Gastroesophageal sphincter (tissue), 4 donors: ENCODE measurements at regions not wholly inside any gene's neighbourhood (a gene's known extent, or its start where the extent isn't known, plus 50 kb on each side); places are given as distances from the start of the nearest gene placed in this dataset.
"Not testable (repeated sequence)": the region's sequence is repeated elsewhere in the genome, so short reads cannot be mapped to it uniquely, and the experiment has no call there.

Experiments
- ATAC-seq: fragments of 150-250 bp; one replicate; pipeline ENCODE4 v1.9.1; 2016; ENCODE audit warnings: mild to moderate bottlenecking, moderate library complexity
- H3K27ac ChIP-seq, 4 donors: fragments of 200-600 bp; sonication (generic) in 3 of 4; 1 replicate in 3 of 4; 2 replicates in 1 of 4; pipeline ENCODE4 v1.5.1; 2016 to 2019
- H3K27me3 ChIP-seq: fragments of 200-600 bp; sonication (generic); one replicate; pipeline ENCODE4 v1.5.1; 2019
- H3K36me3 ChIP-seq, 2 donors: fragments of 200-600 bp; sonication (generic); one replicate each; pipeline ENCODE4 v1.5.1; 2019; ENCODE audit warnings: control low read depth in 1 of 2
- H3K4me1 ChIP-seq, 3 donors: fragments of 200-600 bp; sonication (generic); 1 replicate in 2 of 3; 2 replicates in 1 of 3; pipeline ENCODE4 v1.5.1; 2016 to 2019; ENCODE audit warnings: control low read depth in 2 of 3
- H3K4me3 ChIP-seq, 2 donors: fragments of 200-600 bp; sonication (generic); one replicate each; pipeline ENCODE4 v1.5.1; 2019; ENCODE audit warnings: mild to moderate bottlenecking in 1 of 2, moderate library complexity in 1 of 2
- H3K9me3 ChIP-seq, 3 donors: fragments of 200-600 bp; sonication (generic); one replicate each; pipeline ENCODE4 v1.5.1; 2017 to 2019; ENCODE audit warnings: control low read depth in 2 of 3
- EP300 ChIP-seq: sonication (generic); formaldehyde crosslinking; IDR thresholded peaks from one replicate; pipeline ENCODE4 v1.6.1; 2017; ENCODE audit warnings: antibody characterized with exemption, mild to moderate bottlenecking
- POLR2A ChIP-seq, 2 donors: fragments of 450-650 bp; IDR thresholded peaks; one replicate each; pipeline ENCODE4 v1.6.1; 2017; ENCODE audit warnings: antibody characterized with exemption in 2 of 2, mild to moderate bottlenecking in 2 of 2, moderate library complexity in 1 of 2
- POLR2AphosphoS5 ChIP-seq: sonication (generic); formaldehyde crosslinking; IDR thresholded peaks from one replicate; pipeline ENCODE4 v1.6.1; 2017; ENCODE audit warnings: antibody characterized with exemption
- WGBS, 2 donors: methylation state at CpG; one replicate each; pipeline ENCODE4 v1.1.5; 2018; ENCODE audit warnings: low coverage in 1 of 2; 5-methylcytosine and 5-hydroxymethylcytosine counted together
- TF ChIP-seq, protein P1 (sequence below), 4 experiments: fragments of 200-600 bp in 2 of 4; fragments of 450-650 bp in 2 of 4; sonication (generic) in 1 of 4; IDR thresholded peaks; one replicate each; pipeline ENCODE4 v1.5.1; 2017 to 2019; ENCODE audit warnings: antibody characterized with exemption in 4 of 4, mild to moderate bottlenecking in 2 of 4, moderate library complexity in 2 of 4

DNA sequence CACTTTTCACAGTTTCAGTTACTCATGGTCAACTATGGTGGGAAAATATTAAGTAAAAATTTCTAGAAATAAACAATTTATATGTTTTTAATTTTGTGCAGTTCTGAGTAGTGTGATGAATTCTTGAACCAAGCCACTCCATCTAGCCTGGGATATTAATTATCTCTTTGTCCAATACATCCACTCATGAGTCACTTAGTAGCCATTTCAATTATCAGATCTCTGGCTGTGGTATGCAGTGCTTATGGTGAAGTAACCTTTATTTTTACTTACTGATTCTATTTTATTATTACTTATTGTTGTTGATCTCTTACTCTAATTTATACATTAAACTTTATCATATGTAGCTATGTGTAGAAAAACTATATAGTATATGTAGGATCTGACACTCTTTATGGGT lies 128.9 kb upstream of the KLHL1 start:
- H3K9me3 ChIP-seq = peaks cover 0 to 7% (median 0%) of the 10 kb centered on the region in 3 donors
- no peaks in the 10 kb centered on the region for H3K27me3 ChIP-seq
- ATAC-seq = no peak
- H3K27ac ChIP-seq = no peak overlapping the region
- no peak for TF ChIP-seq POLR2A (IDR thresholded peaks at IDR 0.05)
- no peak for TF ChIP-seq EP300
- no peak for TF ChIP-seq POLR2AphosphoS5
- TF ChIP-seq, protein P1, sequence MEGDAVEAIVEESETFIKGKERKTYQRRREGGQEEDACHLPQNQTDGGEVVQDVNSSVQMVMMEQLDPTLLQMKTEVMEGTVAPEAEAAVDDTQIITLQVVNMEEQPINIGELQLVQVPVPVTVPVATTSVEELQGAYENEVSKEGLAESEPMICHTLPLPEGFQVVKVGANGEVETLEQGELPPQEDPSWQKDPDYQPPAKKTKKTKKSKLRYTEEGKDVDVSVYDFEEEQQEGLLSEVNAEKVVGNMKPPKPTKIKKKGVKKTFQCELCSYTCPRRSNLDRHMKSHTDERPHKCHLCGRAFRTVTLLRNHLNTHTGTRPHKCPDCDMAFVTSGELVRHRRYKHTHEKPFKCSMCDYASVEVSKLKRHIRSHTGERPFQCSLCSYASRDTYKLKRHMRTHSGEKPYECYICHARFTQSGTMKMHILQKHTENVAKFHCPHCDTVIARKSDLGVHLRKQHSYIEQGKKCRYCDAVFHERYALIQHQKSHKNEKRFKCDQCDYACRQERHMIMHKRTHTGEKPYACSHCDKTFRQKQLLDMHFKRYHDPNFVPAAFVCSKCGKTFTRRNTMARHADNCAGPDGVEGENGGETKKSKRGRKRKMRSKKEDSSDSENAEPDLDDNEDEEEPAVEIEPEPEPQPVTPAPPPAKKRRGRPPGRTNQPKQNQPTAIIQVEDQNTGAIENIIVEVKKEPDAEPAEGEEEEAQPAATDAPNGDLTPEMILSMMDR (IDR thresholded peaks at IDR 0.05) = no peak
- no peaks in the 10 kb centered on the region for H3K4me1 ChIP-seq
- H3K4me3 ChIP-seq = no peak overlapping the region
- H3K36me3 ChIP-seq = no peaks in the 10 kb centered on the region

DNA sequence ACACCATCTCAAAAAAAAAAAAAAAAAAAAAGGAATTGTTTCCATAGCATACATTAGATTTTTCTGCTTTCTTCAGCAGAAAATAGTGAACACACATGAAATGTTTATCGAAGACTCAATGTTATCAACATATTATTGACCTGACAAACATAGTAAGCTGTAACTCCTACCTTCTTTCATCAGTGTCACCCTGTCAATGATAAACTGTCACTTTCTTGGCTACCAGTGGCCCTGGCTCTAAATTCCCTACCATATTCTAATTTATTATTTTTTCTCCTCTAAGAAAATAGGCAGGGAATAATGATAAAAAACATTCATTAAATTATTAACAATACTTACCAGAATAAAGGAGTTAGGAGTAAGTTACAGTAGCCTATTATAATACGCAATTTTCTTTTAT lies 127.3 kb upstream of the KLHL1 start:
- WGBS, 2 donors = 93 to 98% methylated on average over 2 of the region's 2 CpGs
- no peaks in the 10 kb centered on the region for H3K4me1 ChIP-seq
- no peak for ATAC-seq
- no peak for TF ChIP-seq EP300
- H3K4me3 ChIP-seq = no peak overlapping the region
- no peaks in the 10 kb centered on the region for H3K27me3 ChIP-seq
- no peak overlapping the region for H3K27ac ChIP-seq
- H3K36me3 ChIP-seq = no peaks in the 10 kb centered on the region
- H3K9me3 ChIP-seq = peaks cover 0 to 7% (median 0%) of the 10 kb centered on the region in 3 donors

DNA sequence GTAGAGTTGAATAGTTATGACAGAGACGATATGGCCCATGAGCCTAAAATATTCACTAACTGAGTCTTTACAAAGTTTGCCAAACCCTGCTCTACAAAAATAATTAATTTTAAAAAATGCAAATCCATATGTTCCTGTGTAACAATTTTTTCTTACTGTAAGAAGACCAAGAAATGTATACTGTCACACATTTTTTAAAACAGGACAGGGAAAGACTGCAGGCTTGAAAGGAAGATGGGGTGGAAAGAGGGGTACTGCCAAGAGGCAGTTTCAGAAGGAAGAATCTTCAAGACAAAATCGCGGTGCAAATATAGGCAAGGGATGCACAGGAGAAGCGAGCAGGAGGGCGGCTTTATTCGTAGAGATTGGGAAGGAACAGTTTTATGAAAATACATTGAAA lies 115.7 kb upstream of the KLHL1 start:
- no peak overlapping the region for H3K27ac ChIP-seq
- no peaks in the 10 kb centered on the region for H3K36me3 ChIP-seq
- TF ChIP-seq, protein P1 (IDR thresholded peaks at IDR 0.05) = no peak
- no peak for TF ChIP-seq POLR2AphosphoS5
- no peak for TF ChIP-seq EP300
- TF ChIP-seq POLR2A (IDR thresholded peaks at IDR 0.05) = no peak
- ATAC-seq = no peak
- H3K9me3 ChIP-seq = no peaks in the 10 kb centered on the region
- H3K27me3 ChIP-seq = no peaks in the 10 kb centered on the region
- WGBS, 2 donors = 87 to 88% methylated on average over 5 to 6 of the region's 6 CpGs
- no peaks in the 10 kb centered on the region for H3K4me1 ChIP-seq
- no peak overlapping the region for H3K4me3 ChIP-seq

DNA sequence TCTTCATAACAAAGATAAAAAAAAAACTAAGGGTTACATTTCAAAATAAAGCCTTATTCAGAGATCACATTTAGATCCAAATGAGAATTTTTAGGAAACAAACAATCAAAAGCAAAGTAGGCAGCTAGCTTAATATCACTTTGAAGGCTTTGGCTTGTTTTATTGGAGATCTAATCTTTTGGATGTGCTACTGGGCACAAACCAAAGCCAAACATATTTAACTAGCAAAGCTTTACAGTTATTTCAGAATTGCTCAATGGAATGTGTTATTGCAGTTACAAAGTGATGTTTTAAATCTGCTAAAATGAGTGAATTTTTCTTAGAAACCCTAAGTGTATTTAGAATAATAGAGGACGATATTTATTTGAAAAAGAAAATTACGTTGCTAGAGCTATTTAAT lies 114.7 kb upstream of the KLHL1 start:
- no peaks in the 10 kb centered on the region for H3K9me3 ChIP-seq
- H3K36me3 ChIP-seq = no peaks in the 10 kb centered on the region
- H3K27ac ChIP-seq = no peak overlapping the region
- no peaks in the 10 kb centered on the region for H3K4me1 ChIP-seq
- no peak for ATAC-seq
- no peak for TF ChIP-seq EP300
- no peak for TF ChIP-seq POLR2A (IDR thresholded peaks at IDR 0.05)
- TF ChIP-seq POLR2AphosphoS5 = no peak
- TF ChIP-seq, protein P1 (IDR thresholded peaks at IDR 0.05) = no peak
- H3K4me3 ChIP-seq = no peak overlapping the region
- WGBS, 2 donors = 67 to 78% methylated on average over 2 of the region's 2 CpGs
- H3K27me3 ChIP-seq = no peaks in the 10 kb centered on the region

DNA sequence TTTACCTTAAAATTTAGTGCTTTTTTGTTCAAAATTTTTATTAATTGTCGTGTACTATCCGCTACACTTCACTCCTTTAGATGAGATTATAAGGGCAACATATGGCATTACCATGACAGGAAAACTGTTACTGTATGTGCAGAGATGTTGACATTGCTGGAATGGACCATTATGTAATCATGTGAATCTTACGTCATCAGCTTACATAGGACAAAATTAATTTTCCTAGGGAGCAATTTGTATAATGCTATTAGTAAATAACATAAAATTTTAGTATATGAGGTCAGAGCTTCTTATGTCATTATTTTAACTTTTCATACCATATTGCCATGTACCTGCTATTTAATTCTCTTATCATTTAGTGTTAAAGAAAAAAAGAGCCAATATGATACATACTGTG lies 110.4 kb upstream of the KLHL1 start:
- ATAC-seq = no peak
- Histone ChIP-seq H3K4me1 (no peaks in the 10 kb centered on the region), H3K27ac (no peak overlapping the region), H3K27me3 (no peaks in the 10 kb centered on the region), H3K4me3 (no peak overlapping the region), H3K36me3 (no peaks in the 10 kb centered on the region), H3K9me3 (no peaks in the 10 kb centered on the region)
- TF ChIP-seq POLR2A (IDR thresholded peaks at IDR 0.05) = no peak
- no peak for TF ChIP-seq EP300
- TF ChIP-seq, protein P1 (IDR thresholded peaks at IDR 0.05) = no peak
- TF ChIP-seq POLR2AphosphoS5 = no peak
- 80 to 88% methylated on average over 3 of the region's 3 CpGs for WGBS, 2 donors

DNA sequence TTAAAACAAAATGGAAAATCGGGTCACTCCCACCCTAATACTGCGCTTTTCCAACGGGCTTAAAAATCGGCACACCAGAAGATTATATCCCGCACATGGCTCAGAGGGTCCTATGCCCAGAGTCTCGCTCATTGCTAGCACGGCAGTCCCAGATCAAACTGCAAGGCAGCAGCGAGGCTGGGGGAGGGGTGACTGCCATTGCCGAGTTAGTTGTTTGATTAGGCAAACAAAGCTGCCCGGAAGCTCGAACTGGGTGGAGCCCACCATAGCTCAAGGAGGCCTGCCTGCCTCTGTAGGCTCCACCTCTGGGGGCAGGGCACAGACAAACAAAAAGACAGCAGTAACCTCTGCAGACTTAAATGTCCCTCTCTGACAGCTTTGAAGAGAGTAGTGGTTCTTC lies 100.7 kb upstream of the KLHL1 start:
- H3K4me1 ChIP-seq, ATAC-seq, H3K27ac ChIP-seq, H3K9me3 ChIP-seq, H3K36me3 ChIP-seq, H3K4me3 ChIP-seq, H3K27me3 ChIP-seq: not testable (repeated sequence)
- WGBS, 2 donors = 80 to 94% methylated on average over 5 to 7 of the region's 11 CpGs
